Natural killer cell (primary cell): ENCODE measurements at regions not wholly inside any gene's neighbourhood (a gene's known extent, or its start where the extent isn't known, plus 50 kb on each side); places are given as distances from the start of the nearest gene placed in this dataset.

Experiments
- ATAC-seq, 3 donors: fragments of 150-1000 bp in 2 of 3; fragments of 200-7000 bp in 1 of 3; cut with Tn5 transposase; 1 replicate in 1 of 3; 2 replicates in 2 of 3; pipeline ENCODE4 v1.10.0; 2021; ENCODE audit warnings: mild to moderate bottlenecking in 2 of 3, moderate library complexity in 2 of 3
- DNase-seq, 2 donors: peaks; one replicate each; pipeline versions ENCODE4 v3.0.0 to v3.0.0-alpha.2; 2013 to 2021; ENCODE audit warnings: mixed read lengths in 1 of 2
- H3K27ac ChIP-seq: one replicate; pipeline ENCODE4 v1.5.1; 2013; ENCODE audit warnings: mild to moderate bottlenecking, low read length
- H3K27me3 ChIP-seq: one replicate; pipeline ENCODE4 v1.6.1; 2013; ENCODE audit warnings: low read length; ENCODE audit not compliant: control insufficient read depth, insufficient read depth
- H3K36me3 ChIP-seq: one replicate; pipeline ENCODE4 v1.6.1; 2013; ENCODE audit warnings: low read length; ENCODE audit not compliant: control insufficient read depth, insufficient read depth
- H3K4me1 ChIP-seq: one replicate; pipeline ENCODE4 v1.6.1; 2013; ENCODE audit warnings: low read length; ENCODE audit not compliant: control insufficient read depth, insufficient read depth
- H3K4me3 ChIP-seq: one replicate; pipeline ENCODE4 v1.5.1; 2013; ENCODE audit warnings: low read length
- H3K9me3 ChIP-seq: one replicate; pipeline ENCODE4 v1.6.1; 2013; ENCODE audit warnings: low read length; ENCODE audit not compliant: control insufficient read depth, insufficient read depth
- H3K27ac Mint-ChIP-seq, 2 donors: one replicate each; pipeline ENCODE4 v1.8.0; 2022; ENCODE audit warnings: mild to moderate bottlenecking in 2 of 2, mixed read lengths in 2 of 2, moderate library complexity in 1 of 2
- H3K27me3 Mint-ChIP-seq, 2 donors: one replicate each; pipeline ENCODE4 v1.8.0; 2022; ENCODE audit warnings: low read depth in 2 of 2, mixed read lengths in 2 of 2
- H3K36me3 Mint-ChIP-seq: one replicate; pipeline ENCODE4 v1.8.0; 2022; ENCODE audit warnings: mixed read lengths
- H3K4me1 Mint-ChIP-seq, 2 donors: one replicate each; pipeline ENCODE4 v1.8.0; 2022; ENCODE audit warnings: mixed read lengths in 2 of 2
- H3K4me3 Mint-ChIP-seq: one replicate; pipeline ENCODE4 v1.8.0; 2022; ENCODE audit warnings: mild to moderate bottlenecking, moderate library complexity, mixed read lengths
- H3K9me3 Mint-ChIP-seq, 2 donors: one replicate each; pipeline ENCODE4 v1.8.0; 2022; ENCODE audit warnings: mixed read lengths in 2 of 2
- WGBS: methylation state at CpG from one replicate; pipeline ENCODE4 v1.1.7; 2013; ENCODE audit warnings: missing lambda C conversion rate; ENCODE audit not compliant: insufficient coverage; 5-methylcytosine and 5-hydroxymethylcytosine counted together
- intact Hi-C: fragments of 100-400 bp; cut with micrococcal nuclease; formaldehyde crosslinking; loops from one replicate; pipeline ENCODE4 v1.14.2; 2022
- TF ChIP-seq, protein P1 (sequence below): fragments of 200-600 bp; IDR thresholded peaks from one replicate; pipeline ENCODE4 v1.8.0; 2022; ENCODE audit warnings: antibody characterized with exemption

DNA sequence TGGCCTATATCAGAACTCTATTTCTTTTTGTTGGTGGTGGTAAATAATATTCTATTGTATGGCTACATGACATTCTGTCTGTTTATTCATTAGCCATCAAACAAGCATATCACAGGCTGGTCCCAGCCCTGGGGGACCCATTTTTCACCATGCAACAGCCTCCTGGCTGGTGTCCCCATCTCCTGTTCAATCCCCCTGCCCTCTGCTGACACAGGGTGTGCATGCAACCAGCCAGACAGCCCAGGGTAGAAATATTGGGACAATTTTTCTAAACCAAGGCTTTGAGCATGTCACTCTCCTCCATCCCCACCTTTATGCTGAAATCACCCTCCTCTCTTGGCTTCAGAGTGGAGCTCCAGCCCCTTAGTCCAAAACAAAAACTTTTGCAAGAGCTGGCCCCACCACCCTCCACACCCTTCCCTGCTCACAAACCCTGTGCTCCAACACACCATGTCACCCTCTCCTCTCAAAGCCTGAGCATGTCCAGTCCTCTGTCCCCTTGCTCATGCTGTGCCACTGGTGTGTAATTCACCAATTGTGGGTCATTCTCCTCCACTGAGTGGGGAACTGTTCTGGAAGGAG, 153.0 kb upstream of the UQCRFS1 start:
- no peak overlapping the region for H3K4me3 ChIP-seq
- no peaks in the 10 kb centered on the region for H3K36me3 ChIP-seq
- H3K4me1 ChIP-seq = no peaks in the 10 kb centered on the region
- Mint-ChIP-seq H3K36me3 (no peaks in the 10 kb centered on the region), H3K4me3 (no peak overlapping the region), H3K9me3 (no peaks in the 10 kb centered on the region), H3K27me3 (peaks cover 22 to 24% of the 10 kb centered on the region in 2 donors), H3K4me1 (peaks cover 0 to 5% of the 10 kb centered on the region in 2 donors), H3K27ac (no peak overlapping the region)
- no peaks in the 10 kb centered on the region for H3K27me3 ChIP-seq
- intact Hi-C loops = no loop called here
- no peak overlapping the region for H3K27ac ChIP-seq
- ATAC-seq (no peak), DNase-seq (no peak)
- no peaks in the 10 kb centered on the region for H3K9me3 ChIP-seq
- TF ChIP-seq, protein P1, sequence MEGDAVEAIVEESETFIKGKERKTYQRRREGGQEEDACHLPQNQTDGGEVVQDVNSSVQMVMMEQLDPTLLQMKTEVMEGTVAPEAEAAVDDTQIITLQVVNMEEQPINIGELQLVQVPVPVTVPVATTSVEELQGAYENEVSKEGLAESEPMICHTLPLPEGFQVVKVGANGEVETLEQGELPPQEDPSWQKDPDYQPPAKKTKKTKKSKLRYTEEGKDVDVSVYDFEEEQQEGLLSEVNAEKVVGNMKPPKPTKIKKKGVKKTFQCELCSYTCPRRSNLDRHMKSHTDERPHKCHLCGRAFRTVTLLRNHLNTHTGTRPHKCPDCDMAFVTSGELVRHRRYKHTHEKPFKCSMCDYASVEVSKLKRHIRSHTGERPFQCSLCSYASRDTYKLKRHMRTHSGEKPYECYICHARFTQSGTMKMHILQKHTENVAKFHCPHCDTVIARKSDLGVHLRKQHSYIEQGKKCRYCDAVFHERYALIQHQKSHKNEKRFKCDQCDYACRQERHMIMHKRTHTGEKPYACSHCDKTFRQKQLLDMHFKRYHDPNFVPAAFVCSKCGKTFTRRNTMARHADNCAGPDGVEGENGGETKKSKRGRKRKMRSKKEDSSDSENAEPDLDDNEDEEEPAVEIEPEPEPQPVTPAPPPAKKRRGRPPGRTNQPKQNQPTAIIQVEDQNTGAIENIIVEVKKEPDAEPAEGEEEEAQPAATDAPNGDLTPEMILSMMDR = no peak

DNA sequence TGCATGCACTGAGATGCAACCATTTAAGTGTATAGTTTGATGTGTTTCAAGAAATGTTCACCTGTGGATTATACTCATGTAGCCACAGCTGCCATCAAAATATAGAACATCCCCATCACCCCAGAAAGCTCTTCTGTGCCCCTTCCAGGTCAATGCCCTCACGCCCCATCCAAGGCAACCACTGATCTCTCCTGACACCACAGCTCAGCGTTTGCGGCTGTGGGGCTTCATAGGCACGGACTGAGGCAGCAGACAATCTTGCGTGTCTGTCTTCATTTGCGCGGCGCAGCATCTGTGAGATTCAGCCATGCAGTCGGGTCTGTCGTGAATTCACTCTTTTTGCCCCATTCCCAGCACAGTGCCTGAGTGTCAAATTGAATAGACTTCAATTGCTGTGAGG, 153.8 kb upstream of the UQCRFS1 start:
- Mint-ChIP-seq H3K4me3 (no peak overlapping the region), H3K36me3 (no peaks in the 10 kb centered on the region), H3K27ac (no peak overlapping the region), H3K27me3 (peaks cover 22 to 24% of the 10 kb centered on the region in 2 donors), H3K9me3 (no peaks in the 10 kb centered on the region), H3K4me1 (peaks cover 0 to 5% of the 10 kb centered on the region in 2 donors)
- H3K4me3 ChIP-seq = no peak overlapping the region
- TF ChIP-seq, protein P1 = no peak
- intact Hi-C loops = no loop called here
- no peaks in the 10 kb centered on the region for H3K4me1 ChIP-seq
- no peaks in the 10 kb centered on the region for H3K27me3 ChIP-seq
- ATAC-seq = no peak
- no peak for DNase-seq
- H3K36me3 ChIP-seq = no peaks in the 10 kb centered on the region
- WGBS = 93% methylated on average over 10 of the region's 10 CpGs
- no peaks in the 10 kb centered on the region for H3K9me3 ChIP-seq
- no peak overlapping the region for H3K27ac ChIP-seq

DNA sequence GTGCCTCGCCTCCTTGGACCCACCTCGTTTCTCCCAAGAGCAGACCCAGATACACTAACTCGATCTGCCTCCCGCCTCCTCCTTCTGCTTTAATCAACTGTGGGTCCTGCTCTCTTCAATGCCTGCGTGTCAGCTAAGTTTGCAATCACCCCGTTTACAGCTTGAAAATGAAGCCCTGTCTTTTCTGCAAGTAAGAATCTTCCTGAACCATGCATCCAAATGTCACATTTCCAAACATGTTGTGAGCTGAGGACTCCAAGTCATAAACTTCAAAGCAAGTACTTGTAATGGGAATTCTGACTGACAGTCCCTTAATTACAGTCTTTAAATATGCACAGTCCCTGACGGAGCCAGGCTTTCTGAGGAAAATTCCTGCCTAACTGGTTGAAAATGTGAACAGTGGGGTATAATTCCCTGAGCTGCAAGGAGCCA, 154.9 kb upstream of the UQCRFS1 start:
- peaks cover 0 to 5% of the 10 kb centered on the region in 2 donors for H3K4me1 Mint-ChIP-seq
- intact Hi-C loops = no loop called here
- peaks cover 22 to 24% of the 10 kb centered on the region in 2 donors for H3K27me3 Mint-ChIP-seq
- no peaks in the 10 kb centered on the region for H3K4me1 ChIP-seq
- no peaks in the 10 kb centered on the region for H3K9me3 Mint-ChIP-seq
- no peaks in the 10 kb centered on the region for H3K9me3 ChIP-seq
- H3K36me3 ChIP-seq = no peaks in the 10 kb centered on the region
- H3K36me3 Mint-ChIP-seq = no peaks in the 10 kb centered on the region
- H3K4me3 ChIP-seq = no peak overlapping the region
- no peak overlapping the region for H3K27ac ChIP-seq
- TF ChIP-seq, protein P1 = no peak
- DNase-seq (no peak), ATAC-seq (no peak)
- no peaks in the 10 kb centered on the region for H3K27me3 ChIP-seq
- no peak overlapping the region for H3K4me3 Mint-ChIP-seq
- 22% methylated on average over 7 of the region's 7 CpGs for WGBS
- H3K27ac Mint-ChIP-seq = no peak overlapping the region

DNA sequence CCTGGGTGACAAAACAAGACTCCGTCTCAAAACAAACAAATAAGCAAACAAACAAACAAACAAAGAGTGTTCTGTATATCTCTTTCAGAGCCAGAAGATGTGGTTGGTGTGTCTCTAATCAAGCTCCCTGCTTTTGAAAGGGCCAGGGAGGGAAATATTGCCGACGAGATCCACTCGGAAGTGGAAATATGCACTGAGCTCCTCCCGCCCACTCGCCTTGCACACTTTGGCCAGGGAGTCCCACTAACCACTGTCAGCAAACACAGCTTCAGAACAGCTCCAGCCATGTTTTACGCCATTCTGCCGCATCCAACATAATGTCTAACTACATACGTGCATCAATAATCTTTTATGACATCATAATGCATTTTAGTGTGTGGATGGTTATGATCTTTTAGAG, 155.5 kb upstream of the VSTM2B start:
- WGBS = 92% methylated on average over 5 of the region's 9 CpGs
- Histone ChIP-seq H3K27me3 (no peaks in the 10 kb centered on the region), H3K9me3 (no peaks in the 10 kb centered on the region), H3K36me3 (no peaks in the 10 kb centered on the region), H3K4me1 (no peaks in the 10 kb centered on the region), H3K4me3 (no peak overlapping the region), H3K27ac (no peak overlapping the region)
- intact Hi-C loops = no loop called here
- Mint-ChIP-seq H3K36me3 (no peaks in the 10 kb centered on the region), H3K4me3 (no peak overlapping the region), H3K4me1 (peaks cover 0 to 5% of the 10 kb centered on the region in 2 donors), H3K9me3 (no peaks in the 10 kb centered on the region), H3K27me3 (peaks cover 21 to 22% of the 10 kb centered on the region in 2 donors), H3K27ac (no peak overlapping the region)
- ATAC-seq = no peak
- TF ChIP-seq, protein P1 = no peak
- no peak for DNase-seq
